HCT116 (cell line): ENCODE measurements at regions not wholly inside any gene's neighbourhood (a gene's known extent, or its start where the extent isn't known, plus 50 kb on each side); places are given as distances from the start of the nearest gene placed in this dataset.

ENCODE experiments used
- ATAC-seq: fragments of 200-7000 bp; cut with Tn5 transposase; 2 replicates; pipeline ENCODE4 v1.9.1; 2020; ENCODE audit warnings: mild to moderate bottlenecking, moderate library complexity
- BruUV-seq: library from RNA; stranded (reverse); fragments of 400-500 nt; replicated peaks from 2 replicates; lab custom pipeline; 2021; lab: Mats Ljungman, UMichigan
- CTCF ChIA-PET: fragments of 300-600 bp; sonication (Branson Sonifier 250); formaldehyde crosslinking; loops from one replicate; lab custom pipeline; 2021; ENCODE audit warnings: antibody characterized with exemption; lab: Charles Lee
- POLR2A ChIA-PET: fragments of 300-600, 350-600 bp; sonication (Branson Sonifier 250); formaldehyde crosslinking; loops from one replicate; lab custom pipeline; 2021; ENCODE audit warnings: antibody characterized with exemption; lab: Charles Lee
- RAD21 ChIA-PET, 2 experiments: fragments of 300-600 bp; sonication (Branson Sonifier 250); formaldehyde crosslinking; loops; one replicate each; lab custom pipeline; 2023; ENCODE audit warnings: low total read pairs in 2 of 2; ENCODE audit not compliant: uncharacterized antibody in 2 of 2, unreplicated experiment in 2 of 2, low non-redundant PET in 1 of 2; lab: Charles Lee
- DNase-seq: peaks from one replicate; pipeline ENCODE4 v3.0.0-alpha.2; 2010; ENCODE audit warnings: low read depth, low spot score
- H2AFZ ChIP-seq: fragments of 200-600 bp; shearing (Covaris generic), sonication (generic); 2 replicates; pipeline ENCODE4 v1.6.1; 2017; ENCODE audit warnings: low read depth, mixed run types, mixed read lengths, antibody characterized with exemption, low read length; ENCODE audit not compliant: poor library complexity, severe bottlenecking
- H3K27ac ChIP-seq: 2 replicates; pipeline ENCODE4 v1.5.1; 2012; ENCODE audit warnings: low read depth, low read length
- H3K27me3 ChIP-seq: fragments of 200-600 bp; sonication (generic); 2 replicates; pipeline ENCODE4 v1.6.1; 2016; ENCODE audit warnings: mixed run types, low read length, mixed read lengths; ENCODE audit not compliant: insufficient read depth
- H3K36me3 ChIP-seq, 2 experiments: fragments of 200-500 bp in 1 of 2; fragments of 200-600 bp in 1 of 2; sonication (Bioruptor generic) in 1 of 2; sonication (generic) in 1 of 2; 2 replicates each; pipeline versions ENCODE4 v1.5.1 to v1.6.1; 2014 to 2016; ENCODE audit warnings: low read length in 2 of 2, inconsistent platforms in 1 of 2, mixed read lengths in 1 of 2, mixed run types in 1 of 2; ENCODE audit not compliant: insufficient read depth in 2 of 2, control insufficient read depth in 1 of 2
- H3K4me1 ChIP-seq, 2 experiments: fragments of 200-600 bp in 1 of 2; sonication (generic) in 1 of 2; 2 replicates each; pipeline versions ENCODE4 v1.5.1 to v1.6.1; 2012 to 2017; ENCODE audit warnings: low read length in 2 of 2, inconsistent platforms in 1 of 2, mild to moderate bottlenecking in 1 of 2, mixed read lengths in 1 of 2, mixed run types in 1 of 2, moderate library complexity in 1 of 2; ENCODE audit not compliant: insufficient read depth in 2 of 2, control insufficient read depth in 1 of 2
- H3K4me2 ChIP-seq: fragments of 200-600 bp; sonication (generic); 2 replicates; pipeline ENCODE4 v1.6.1; 2017; ENCODE audit warnings: mixed run types, low read length, mixed read lengths
- H3K4me3 ChIP-seq, 2 experiments: fragments of 200-600 bp in 1 of 2; sonication (generic) in 1 of 2; replicated peaks in 1 of 2; 2 replicates each; pipeline ENCODE4 v1.5.1; 2011 to 2016; ENCODE audit warnings: low read length in 2 of 2, control low read depth in 1 of 2, low read depth in 1 of 2, mild to moderate bottlenecking in 1 of 2, mixed read lengths in 1 of 2, mixed run types in 1 of 2
- H3K79me2 ChIP-seq: fragments of 200-600 bp; sonication (generic); 2 replicates; pipeline ENCODE4 v1.6.1; 2017; ENCODE audit warnings: mild to moderate bottlenecking, mixed run types, low read length, moderate library complexity, mixed read lengths; ENCODE audit not compliant: insufficient read depth
- H3K9ac ChIP-seq: fragments of 200-600 bp; sonication (generic); 2 replicates; pipeline ENCODE4 v1.6.1; 2016; ENCODE audit warnings: low read length, mixed read lengths
- H3K9me2 ChIP-seq: fragments of 200-600 bp; sonication (generic), shearing (Covaris generic); 2 replicates; pipeline ENCODE4 v1.6.1; 2017; ENCODE audit warnings: mixed run types, mild to moderate bottlenecking, moderate library complexity; ENCODE audit not compliant: insufficient read depth
- H3K9me3 ChIP-seq, 2 experiments: fragments of 200-500 bp in 1 of 2; fragments of 200-600 bp in 1 of 2; sonication (Bioruptor generic) in 1 of 2; sonication (generic) in 1 of 2; 2 replicates each; pipeline ENCODE4 v1.6.1; 2014 to 2017; ENCODE audit warnings: low read length in 2 of 2, mixed read lengths in 2 of 2, inconsistent platforms in 1 of 2, low read depth in 1 of 2, mild to moderate bottlenecking in 1 of 2, mixed run types in 1 of 2, moderate library complexity in 1 of 2; ENCODE audit not compliant: control insufficient read depth in 1 of 2, insufficient read depth in 1 of 2
- H4K20me1 ChIP-seq: fragments of 200-600 bp; sonication (generic), shearing (Covaris generic); 2 replicates; pipeline ENCODE4 v1.6.1; 2017; ENCODE audit warnings: mixed run types, mild to moderate bottlenecking, moderate library complexity; ENCODE audit not compliant: insufficient read depth
- CTCF ChIP-seq, 3 experiments: fragments of 200-600 bp in 1 of 3; sonication (generic) in 1 of 3; IDR thresholded peaks in 2 of 3; conservative IDR thresholded peaks in 1 of 3; 2 replicates each; pipeline ENCODE4 v1.5.1; 2012 to 2017; ENCODE audit warnings: low read depth in 2 of 3, low read length in 2 of 3, antibody characterized with exemption in 1 of 3, borderline replicate concordance in 1 of 3, control low read depth in 1 of 3, mild to moderate bottlenecking in 1 of 3, mixed read lengths in 1 of 3, mixed run types in 1 of 3, moderate library complexity in 1 of 3; ENCODE audit not compliant: insufficient read depth in 1 of 3
- JUND ChIP-seq: IDR thresholded peaks from 2 replicates; pipeline ENCODE4 v1.6.1; 2012
- MAX ChIP-seq: IDR thresholded peaks from 2 replicates; pipeline ENCODE4 v1.6.1; 2012
- POLR2AphosphoS5 ChIP-seq: IDR thresholded peaks from 2 replicates; pipeline ENCODE4 v1.6.1; 2011; ENCODE audit warnings: mild to moderate bottlenecking, low read depth, low read length, moderate library complexity
- SP1 ChIP-seq: IDR thresholded peaks from 2 replicates; pipeline ENCODE4 v1.6.1; 2012; ENCODE audit warnings: low read depth
- TCF7L2 ChIP-seq: IDR thresholded peaks from 2 replicates; pipeline ENCODE4 v1.7.0; 2011; ENCODE audit warnings: borderline replicate concordance, inconsistent platforms; ENCODE audit not compliant: insufficient read depth, insufficient read length; ENCODE audit errors: extremely low read depth
- ZFX ChIP-seq: fragments of 450-650 bp; IDR thresholded peaks from 2 replicates; pipeline ENCODE4 v1.6.1; 2017
- intact Hi-C: fragments of 100-400 bp; cut with micrococcal nuclease; formaldehyde crosslinking; loops from 2 replicates; pipeline ENCODE4 v1.10.0; 2022

- no TSS peak for BruUV-seq
- H3K36me3 ChIP-seq: no peaks in the 10 kb centered on the region
- no peak overlapping the region for H3K9ac ChIP-seq
- no peak for ATAC-seq
- H3K9me2 ChIP-seq: no peaks in the 10 kb centered on the region
- TF ChIP-seq JUND (no peak), POLR2AphosphoS5 (no peak), MAX (no peak)
- TF ChIP-seq, all 23 proteins: peak for 0
- no peaks in the 10 kb centered on the region for H4K20me1 ChIP-seq
- H3K27me3 ChIP-seq: no peaks in the 10 kb centered on the region
- RAD21 ChIA-PET: no interaction called here
- H3K4me2 ChIP-seq: no peak overlapping the region
- intact Hi-C loops: no loop called here
- no peak overlapping the region for H2AFZ ChIP-seq
- H3K79me2 ChIP-seq: no peaks in the 10 kb centered on the region
- no peak overlapping the region for H3K4me3 ChIP-seq
- H3K4me1 ChIP-seq: peaks cover 0 to 3% of the 10 kb centered on the region in 2 experiments; a peak in 1 of 4 replicates
- CTCF ChIA-PET: interaction anchor here (1.4 kb wide), 1 partner anchor 11 kb away, joined by 4 read pairs; no protein-coding TSS in a partner anchor
- H3K27ac ChIP-seq: no peak overlapping the region
- H3K9me3 ChIP-seq: no peaks in the 10 kb centered on the region
- POLR2A ChIA-PET: no interaction called here
- DNase-seq: no peak
Observed at GRCh38 chr1:185585770-185586169, 148.4 kb upstream of the HMCN1 start.

- TF ChIP-seq JUND (no peak), MAX (no peak), ZFX (no peak), SP1 (no peak), TCF7L2 (no peak), CTCF (IDR thresholded peaks at IDR 0.05 in 2 of 3, conservative IDR thresholded peaks at IDR 0.05 in 1 of 3; ENCODE audit: borderline replicate concordance in 1 of 3, insufficient read depth in 1 of 3, low read depth in 2 of 3, low read length in 2 of 3) (no peak)
- RAD21 ChIA-PET: no interaction called here
- Histone ChIP-seq H3K9me2 (no peaks in the 10 kb centered on the region), H3K4me2 (no peak overlapping the region), H3K4me3 (no peak overlapping the region), H3K4me1 (peaks cover 0 to 3% of the 10 kb centered on the region in 2 experiments; a peak in 1 of 4 replicates), H4K20me1 (no peaks in the 10 kb centered on the region), H3K9me3 (no peaks in the 10 kb centered on the region), H3K27me3 (no peaks in the 10 kb centered on the region), H2AFZ (no peak overlapping the region), H3K9ac (no peak overlapping the region), H3K79me2 (no peaks in the 10 kb centered on the region), H3K36me3 (no peaks in the 10 kb centered on the region), H3K27ac (no peak overlapping the region)
- BruUV-seq: no TSS peak
- CTCF ChIA-PET: interaction anchor here (1.6 kb wide), 1 partner anchor 14 kb away, joined by 8 read pairs; no protein-coding TSS in a partner anchor
- DNase-seq (no peak), ATAC-seq (no peak)
- intact Hi-C loops: no loop called here
- POLR2A ChIA-PET: no interaction called here
Observed at GRCh38 chr1:185581961-185582725, 152.0 kb upstream of the HMCN1 start.
